ENCODE measurements at regions not wholly inside any gene's neighbourhood (a gene's known extent, or its start where the extent isn't known, plus 50 kb on each side); places are given as distances from the start of the nearest gene placed in this dataset.

GRCh38 chr1:163571950-163572349, 250.2 kb downstream of the NUF2 start:
- H3K36me3 ChIP-seq (replicated peaks in 1 of 2; ENCODE audit: control insufficient read depth in 1 of 2, insufficient read depth in 2 of 2, low read length in 1 of 2), result no peaks in the 10 kb centered on the region
- H3K4me2 ChIP-seq, result no peak overlapping the region
- POLR2A ChIA-PET, result no interaction called here
- no peak for DNase-seq
- no peaks in the 10 kb centered on the region for H3K9me2 ChIP-seq
- no peak overlapping the region for H3K27ac ChIP-seq (ENCODE audit: low read depth in 2 of 2, low read length in 1 of 2)
- 9% methylated on average over 4 of the region's 4 CpGs for WGBS (ENCODE audit: low lambda C conversion rate)
- H3K9me3 ChIP-seq, result no peaks in the 10 kb centered on the region
- H3K9ac ChIP-seq, result no peak overlapping the region
- H3K4me3 ChIP-seq (ENCODE audit: low read depth in 2 of 2, low read length in 1 of 2), result no peak overlapping the region
- no peaks in the 10 kb centered on the region; a peak in 1 of 4 replicates for H3K4me1 ChIP-seq (ENCODE audit: control insufficient read depth in 1 of 2, insufficient read depth in 2 of 2, low read depth in 1 of 2, low read length in 1 of 2)
- no peaks in the 10 kb centered on the region for H3K79me2 ChIP-seq (ENCODE audit: insufficient read depth)
- no peak overlapping the region for H2AFZ ChIP-seq (ENCODE audit: low read depth)
- CTCF ChIA-PET, result no interaction called here
- H3K27me3 ChIP-seq (ENCODE audit: insufficient read depth), result no peaks in the 10 kb centered on the region
- H4K20me1 ChIP-seq (ENCODE audit: insufficient read depth), result no peaks in the 10 kb centered on the region
- H3F3A ChIP-seq (replicated peaks; ENCODE audit: insufficient read depth), result no peaks in the 10 kb centered on the region
- TF ChIP-seq EZH2phosphoT487 (IDR thresholded peaks at IDR 0.05; ENCODE audit: borderline replicate concordance, low read depth), result no peak
- TF ChIP-seq JUND (IDR thresholded peaks at IDR 0.05), result no peak
- TF ChIP-seq FOSL2 (IDR thresholded peaks at IDR 0.05; ENCODE audit: borderline replicate concordance, low read depth), result no peak
- no peak for TF ChIP-seq SIN3A (IDR thresholded peaks at IDR 0.05; ENCODE audit: borderline replicate concordance, low read depth, low read length)
- no peak for TF ChIP-seq NFIC (IDR thresholded peaks at IDR 0.05; ENCODE audit: borderline replicate concordance)
- no peak for TF ChIP-seq POLR2AphosphoS5 (IDR thresholded peaks at IDR 0.05; ENCODE audit: low read depth, low read length)
- TF ChIP-seq ZBTB33 (IDR thresholded peaks at IDR 0.05; ENCODE audit: borderline replicate concordance, low read depth), result no peak
- no peak for TF ChIP-seq SMC3 (IDR thresholded peaks at IDR 0.05; ENCODE audit: low read depth, low read length)
- no peak for TF ChIP-seq CTCF (IDR thresholded peaks at IDR 0.05)
- TF ChIP-seq REST (IDR thresholded peaks at IDR 0.05; ENCODE audit: low read depth, low read length), result no peak
- no peak for TF ChIP-seq USF1 (IDR thresholded peaks at IDR 0.05; ENCODE audit: borderline replicate concordance, low read depth)
- TF ChIP-seq EP300 (IDR thresholded peaks at IDR 0.05; ENCODE audit: borderline replicate concordance in 1 of 2, low read depth in 1 of 2, low read length in 1 of 2), result no peak

All from SK-N-SH (cell line).